Panc1 (cell line): ENCODE measurements at regions not wholly inside any gene's neighbourhood (a gene's known extent, or its start where the extent isn't known, plus 50 kb on each side); places are given as distances from the start of the nearest gene placed in this dataset.

Source experiments
- ATAC-seq: fragments of 200-7000 bp; cut with Tn5 transposase; 2 replicates; pipeline ENCODE4 v1.9.1; 2020; ENCODE audit warnings: mild to moderate bottlenecking, moderate library complexity
- BruUV-seq: library from RNA; stranded (reverse); fragments of 400-500 nt; replicated peaks from 2 replicates; lab custom pipeline; 2021; lab: Mats Ljungman, UMichigan
- CTCF ChIA-PET: fragments of 300-600 bp; sonication (Branson Sonifier 250); formaldehyde crosslinking; loops from one replicate; lab custom pipeline; 2022; ENCODE audit warnings: antibody characterized with exemption; lab: Charles Lee
- POLR2A ChIA-PET: fragments of 300-600 bp; sonication (Branson Sonifier 250); formaldehyde crosslinking; loops from one replicate; lab custom pipeline; 2022; ENCODE audit warnings: antibody characterized with exemption; lab: Charles Lee
- DNase-seq: peaks from one replicate; pipeline ENCODE4 v3.0.0-alpha.2; 2010; ENCODE audit warnings: low read depth, low spot score
- H3K27ac ChIP-seq: 2 replicates; pipeline ENCODE4 v1.5.1; 2011; ENCODE audit warnings: mild to moderate bottlenecking, low read length, inconsistent platforms
- H3K27me3 ChIP-seq: fragments of 200-500 bp; sonication (Bioruptor generic); 2 replicates; pipeline ENCODE4 v1.6.0; 2014; ENCODE audit warnings: low read length, inconsistent platforms; ENCODE audit not compliant: control insufficient read depth, insufficient read depth
- H3K36me3 ChIP-seq: fragments of 200-500 bp; sonication (Bioruptor generic); 2 replicates; pipeline ENCODE4 v1.5.1; 2014; ENCODE audit warnings: inconsistent platforms, mild to moderate bottlenecking, low read length, moderate library complexity; ENCODE audit not compliant: control insufficient read depth, insufficient read depth
- H3K4me1 ChIP-seq: 2 replicates; pipeline ENCODE4 v1.5.1; 2011; ENCODE audit warnings: inconsistent platforms, mild to moderate bottlenecking, low read length, moderate library complexity; ENCODE audit not compliant: control insufficient read depth, insufficient read depth
- H3K4me3 ChIP-seq, 2 experiments: 2 replicates each; pipeline ENCODE4 v1.5.1; 2011 to 2012; ENCODE audit warnings: low read depth in 2 of 2, low read length in 2 of 2, mild to moderate bottlenecking in 2 of 2, inconsistent platforms in 1 of 2, moderate library complexity in 1 of 2
- H3K9me3 ChIP-seq: fragments of 200-500 bp; sonication (Bioruptor generic); 2 replicates; pipeline ENCODE4 v1.5.1; 2014; ENCODE audit warnings: low read depth, mild to moderate bottlenecking, inconsistent platforms, low read length, moderate library complexity; ENCODE audit not compliant: control insufficient read depth, insufficient read depth
- CTCF ChIP-seq: fragments of 450-650 bp; IDR thresholded peaks from 2 replicates; pipeline ENCODE4 v1.5.1; 2017; ENCODE audit warnings: mild to moderate bottlenecking
- POLR2AphosphoS5 ChIP-seq: IDR thresholded peaks from 2 replicates; pipeline ENCODE4 v1.6.1; 2012; ENCODE audit warnings: mild to moderate bottlenecking, low read depth, low read length, moderate library complexity
- REST ChIP-seq, 2 experiments: IDR thresholded peaks; 2 replicates each; pipeline ENCODE4 v1.6.1; 2011 to 2012; ENCODE audit warnings: low read depth in 2 of 2, control low read depth in 1 of 2, low read length in 1 of 2, mild to moderate bottlenecking in 1 of 2, moderate library complexity in 1 of 2; ENCODE audit not compliant: insufficient read depth in 1 of 2
- SIN3A ChIP-seq: IDR thresholded peaks from 2 replicates; pipeline ENCODE4 v1.6.1; 2012; ENCODE audit warnings: low read depth, mild to moderate bottlenecking, low read length, moderate library complexity, borderline replicate concordance; ENCODE audit not compliant: insufficient read depth
- TCF7L2 ChIP-seq: IDR thresholded peaks from 2 replicates; pipeline ENCODE4 v1.6.1; 2011; ENCODE audit warnings: mild to moderate bottlenecking, low read depth, low read length, inconsistent platforms
- in situ Hi-C: cut with HindIII; loops from 2 replicates; pipeline ENCODE4 v1.10.0; 2016; ENCODE audit warnings: low sequenced_read_pairs, low pct_unique_long_range_greater_than_20kb
- intact Hi-C: fragments of 100-400 bp; cut with micrococcal nuclease; formaldehyde crosslinking; loops from one replicate; pipeline ENCODE4 v1.10.0; 2022; ENCODE audit not compliant: unreplicated experiment

GRCh38 chr5:35285011-35285410 is 54.7 kb upstream of the PRLR start:
- TF ChIP-seq TCF7L2 = no peak
- TF ChIP-seq CTCF = no peak
- TF ChIP-seq SIN3A = no peak
- TF ChIP-seq REST (IDR thresholded peaks at IDR 0.05; ENCODE audit: insufficient read depth in 1 of 2, low read depth in 2 of 2, low read length in 1 of 2) = no peak
- TF ChIP-seq POLR2AphosphoS5 = no peak
- in situ Hi-C loops (no loop called here), intact Hi-C loops (no loop called here)
- no TSS peak for BruUV-seq
- Histone ChIP-seq H3K36me3 (no peaks in the 10 kb centered on the region), H3K27ac (no peak overlapping the region), H3K4me1 (no peaks in the 10 kb centered on the region), H3K4me3 (no peak overlapping the region), H3K27me3 (no peaks in the 10 kb centered on the region), H3K9me3 (no peaks in the 10 kb centered on the region)
- CTCF ChIA-PET = no interaction called here
- ATAC-seq = no peak
- no peak for DNase-seq
- POLR2A ChIA-PET = no interaction called here

GRCh38 chr5:35284364-35284763 is 54.1 kb upstream of the PRLR start:
- H3K4me3 ChIP-seq = no peak overlapping the region
- no peaks in the 10 kb centered on the region for H3K27me3 ChIP-seq
- intact Hi-C loops = no loop called here
- no peak overlapping the region for H3K27ac ChIP-seq
- no peaks in the 10 kb centered on the region for H3K36me3 ChIP-seq
- BruUV-seq = no TSS peak
- no peak for ATAC-seq
- no peaks in the 10 kb centered on the region for H3K9me3 ChIP-seq
- ChIA-PET POLR2A (no interaction called here), CTCF (no interaction called here)
- DNase-seq = no peak
- no peaks in the 10 kb centered on the region for H3K4me1 ChIP-seq
- in situ Hi-C loops = no loop called here
- TF ChIP-seq POLR2AphosphoS5 (no peak), CTCF (no peak), TCF7L2 (no peak), REST (IDR thresholded peaks at IDR 0.05; ENCODE audit: insufficient read depth in 1 of 2, low read depth in 2 of 2, low read length in 1 of 2) (no peak), SIN3A (no peak)
